ENCODE measurements at regions not wholly inside any gene's neighbourhood (a gene's known extent, or its start where the extent isn't known, plus 50 kb on each side); places are given as distances from the start of the nearest gene placed in this dataset.

DNA sequence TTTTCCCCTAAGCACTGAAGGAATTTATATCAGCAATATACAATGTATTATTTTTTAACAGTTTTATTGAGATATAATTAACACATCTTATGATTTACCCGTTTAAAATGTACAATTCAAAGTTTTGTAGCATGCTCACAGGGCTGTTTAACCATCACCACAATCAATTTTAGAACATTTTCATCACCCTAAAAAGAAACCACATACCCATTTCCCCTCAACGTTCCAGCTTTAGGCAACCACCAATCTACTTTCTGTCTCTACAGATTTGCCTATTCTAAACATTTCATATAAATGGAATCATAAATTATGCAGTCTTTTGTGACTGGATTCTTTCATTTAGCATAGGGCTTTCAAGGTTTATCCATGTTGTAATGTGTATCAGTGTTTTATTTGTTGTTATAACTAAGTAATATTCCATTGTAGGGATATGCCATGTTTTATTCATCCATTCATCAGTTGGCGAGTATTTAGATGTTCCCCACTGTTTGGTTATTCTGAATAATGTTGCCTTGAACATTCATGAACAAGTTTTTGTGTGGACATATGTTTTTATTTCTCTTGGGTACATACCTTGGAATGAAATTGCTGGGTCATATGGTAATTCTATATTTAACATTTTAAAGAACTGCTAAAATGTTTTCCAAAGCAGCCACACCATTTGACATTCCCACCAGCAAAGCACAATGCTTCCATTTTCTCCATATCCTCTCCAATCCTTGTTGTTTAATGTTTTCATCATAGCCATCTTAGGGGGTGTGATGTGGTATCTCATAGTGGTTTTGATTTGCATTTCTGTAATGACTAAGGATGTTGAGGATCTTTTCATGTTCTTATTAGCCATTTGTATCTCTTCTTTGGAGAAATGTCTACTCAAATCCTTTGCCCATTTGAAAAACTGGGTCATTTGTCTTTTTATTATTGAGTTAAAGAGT, 188.5 kb downstream of the TM2D1 start:
- Histone ChIP-seq H3K18ac (ENCODE audit: extremely low read depth, low read length) (no peak overlapping the region), H2AFZ (ENCODE audit: low read length) (no peak overlapping the region), H3K23ac (ENCODE audit: insufficient read length) (no peak overlapping the region), H3K23me2 (ENCODE audit: low read depth, low read length) (no peaks in the 10 kb centered on the region), H2BK12ac (ENCODE audit: low read depth, low read length) (no peak overlapping the region), H3K9ac (replicated peaks in 1 of 4; ENCODE audit: extremely low read depth in 1 of 4, low read depth in 3 of 4, low read length in 3 of 4) (no peak overlapping the region), H3K27me3 (replicated peaks in 1 of 4; ENCODE audit: control insufficient read depth in 3 of 4, extremely low read depth in 1 of 4, insufficient read depth in 3 of 4, low read length in 3 of 4) (no peaks in the 10 kb centered on the region), H2BK20ac (ENCODE audit: low read length) (no peak overlapping the region), H2AK5ac (ENCODE audit: low read depth, low read length) (no peak overlapping the region), H3K4me3 (ENCODE audit: extremely low read depth in 1 of 4, insufficient read depth in 2 of 4, low read depth in 3 of 4, low read length in 4 of 4) (no peak overlapping the region), H4K91ac (replicated peaks; ENCODE audit: insufficient read length, low read length) (no peak overlapping the region), H3K79me1 (ENCODE audit: low read depth, low read length) (no peaks in the 10 kb centered on the region), H4K20me1 (replicated peaks in 1 of 2; ENCODE audit: control insufficient read depth in 1 of 2, insufficient read depth in 2 of 2, low read length in 2 of 2) (no peaks in the 10 kb centered on the region), H4K8ac (ENCODE audit: extremely low read depth, insufficient read depth, low read length) (no peak overlapping the region), H3K79me2 (ENCODE audit: control insufficient read depth in 1 of 2, insufficient read depth in 2 of 2, low read length in 2 of 2) (no peaks in the 10 kb centered on the region), H3K4me1 (replicated peaks in 1 of 4; ENCODE audit: control insufficient read depth in 3 of 4, insufficient read depth in 4 of 4, low read length in 3 of 4) (peaks cover 0 to 5% (median 3%) of the 10 kb centered on the region in 4 experiments; a peak in 2 of 7 replicates), H3K4ac (replicated peaks; ENCODE audit: insufficient read length, low read depth, low read length) (no peak overlapping the region), H3K27ac (ENCODE audit: low read depth, low read length) (no peak overlapping the region), H2BK120ac (replicated peaks; ENCODE audit: low read depth, low read length) (no peak overlapping the region), H4K5ac (ENCODE audit: insufficient read length, low read depth, low read length) (no peak overlapping the region), H3K36me3 (ENCODE audit: control insufficient read depth in 2 of 4, insufficient read depth in 4 of 4, low read length in 3 of 4) (no peaks in the 10 kb centered on the region), H3K14ac (ENCODE audit: insufficient read length) (no peak overlapping the region), H2BK5ac (ENCODE audit: low read depth, low read length) (no peak overlapping the region), H3K9me3 (ENCODE audit: insufficient read depth in 2 of 2, low read depth in 1 of 2, low read length in 1 of 2) (no peaks in the 10 kb centered on the region), H3K56ac (replicated peaks; ENCODE audit: insufficient read length, low read depth, low read length) (no peak overlapping the region), H3K4me2 (ENCODE audit: insufficient read depth in 1 of 2, low read depth in 2 of 2, low read length in 2 of 2) (no peak overlapping the region), H2BK15ac (ENCODE audit: low read length) (no peak overlapping the region)
- FAIRE-seq: no peak
- DNase-seq (ENCODE audit: low read depth in 1 of 2, low spot score in 2 of 2): no peak
- 92% methylated on average over 3 of the region's 3 CpGs; no CpG with 5 or more reads in 1 of the 2 experiments for WGBS, 2 experiments (ENCODE audit: extremely low coverage in 1 of 2, insufficient coverage in 1 of 2, insufficient read length in 1 of 2, insufficient replicate concordance in 2 of 2, low coverage in 1 of 2, low lambda C conversion rate in 2 of 2, missing lambda C conversion rate in 1 of 2)
- CTCF ChIA-PET (ENCODE audit: partially characterized antibody): interaction anchor here (0.8 to 1.0 kb wide), 2 partner anchors 11 to 106 kb away, joined by 3 read pairs; no protein-coding TSS in a partner anchor
- POLR2A ChIA-PET (ENCODE audit: partially characterized antibody): no interaction called here
- TF ChIP-seq, protein P1, sequence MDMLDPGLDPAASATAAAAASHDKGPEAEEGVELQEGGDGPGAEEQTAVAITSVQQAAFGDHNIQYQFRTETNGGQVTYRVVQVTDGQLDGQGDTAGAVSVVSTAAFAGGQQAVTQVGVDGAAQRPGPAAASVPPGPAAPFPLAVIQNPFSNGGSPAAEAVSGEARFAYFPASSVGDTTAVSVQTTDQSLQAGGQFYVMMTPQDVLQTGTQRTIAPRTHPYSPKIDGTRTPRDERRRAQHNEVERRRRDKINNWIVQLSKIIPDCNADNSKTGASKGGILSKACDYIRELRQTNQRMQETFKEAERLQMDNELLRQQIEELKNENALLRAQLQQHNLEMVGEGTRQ (IDR thresholded peaks at IDR 0.05; ENCODE audit: low read length): no peak
- TF ChIP-seq HDAC6 (IDR thresholded peaks at IDR 0.05; ENCODE audit: low read depth, low read length) (no peak), GABPA (IDR thresholded peaks at IDR 0.05; ENCODE audit: borderline replicate concordance, insufficient read depth, low read length) (no peak), SRF (IDR thresholded peaks at IDR 0.05; ENCODE audit: low read depth, low read length) (no peak), YY1 (IDR thresholded peaks at IDR 0.05; ENCODE audit: low read depth, low read length) (no peak)
